PC-3 (cell line): ENCODE measurements at regions not wholly inside any gene's neighbourhood (a gene's known extent, or its start where the extent isn't known, plus 50 kb on each side); places are given as distances from the start of the nearest gene placed in this dataset.

Source experiments
- ATAC-seq: fragments of 200-7000 bp; cut with Tn5 transposase; 2 replicates; pipeline ENCODE4 v1.9.1; 2020; ENCODE audit warnings: mild to moderate bottlenecking, moderate library complexity
- BruUV-seq: library from RNA; stranded (reverse); fragments of 400-500 nt; replicated peaks from 2 replicates; lab custom pipeline; 2021; lab: Mats Ljungman, UMichigan
- CTCF ChIA-PET: fragments of 300-600 bp; sonication (Branson Sonifier 250); formaldehyde crosslinking; loops from one replicate; lab custom pipeline; 2022; ENCODE audit warnings: antibody characterized with exemption; lab: Charles Lee
- POLR2A ChIA-PET: fragments of 300-600 bp; sonication (Branson Sonifier 250); formaldehyde crosslinking; loops from one replicate; lab custom pipeline; 2022; ENCODE audit warnings: antibody characterized with exemption; ENCODE audit not compliant: unreplicated experiment; lab: Charles Lee
- DNase-seq: peaks from one replicate; pipeline ENCODE4 v3.0.0-alpha.2; 2015
- H2AFZ ChIP-seq: fragments of 300-600 bp; sonication (generic); 2 replicates; pipeline ENCODE4 v1.6.0; 2016; ENCODE audit warnings: antibody characterized with exemption, low read length
- H3F3A ChIP-seq: fragments of 300-600 bp; sonication (generic); one replicate; pipeline ENCODE4 v1.6.0; 2017; ENCODE audit warnings: antibody characterized with exemption, low read length, control low read depth, mild to moderate bottlenecking; ENCODE audit not compliant: unreplicated experiment
- H3K27ac ChIP-seq: fragments of 300-600 bp; sonication (generic); 2 replicates; pipeline ENCODE4 v1.5.1; 2016; ENCODE audit warnings: mild to moderate bottlenecking, low read length
- H3K27me3 ChIP-seq: fragments of 300-600 bp; sonication (generic); 2 replicates; pipeline ENCODE4 v1.6.1; 2016; ENCODE audit warnings: low read length, mixed read lengths
- H3K36me3 ChIP-seq: fragments of 300-600 bp; sonication (generic); 2 replicates; pipeline ENCODE4 v1.6.1; 2016; ENCODE audit warnings: low read depth, mixed run types, low read length, mixed read lengths
- H3K4me1 ChIP-seq: fragments of 300-600 bp; sonication (generic); 2 replicates; pipeline ENCODE4 v1.5.1; 2016; ENCODE audit warnings: low read length; ENCODE audit not compliant: insufficient read depth
- H3K4me2 ChIP-seq: fragments of 300-600 bp; sonication (generic); 2 replicates; pipeline ENCODE4 v1.6.0; 2016; ENCODE audit warnings: low read length
- H3K4me3 ChIP-seq: fragments of 300-600 bp; sonication (generic); 2 replicates; pipeline ENCODE4 v1.5.1; 2016; ENCODE audit warnings: mild to moderate bottlenecking, low read length, mixed read lengths
- H3K79me2 ChIP-seq: fragments of 300-600 bp; sonication (generic); 2 replicates; pipeline ENCODE4 v1.6.1; 2017; ENCODE audit warnings: low read length, mixed read lengths
- H3K9ac ChIP-seq: fragments of 300-600 bp; sonication (generic); 2 replicates; pipeline ENCODE4 v1.6.0; 2016; ENCODE audit warnings: mild to moderate bottlenecking, low read length
- H3K9me2 ChIP-seq: fragments of 300-600 bp; sonication (generic); replicated peaks from 2 replicates; pipeline ENCODE4 v1.6.1; 2016; ENCODE audit warnings: mixed run types, low read length, mixed read lengths
- H3K9me3 ChIP-seq: fragments of 300-600 bp; sonication (generic); 2 replicates; pipeline ENCODE4 v1.6.1; 2016; ENCODE audit warnings: low read length, mixed read lengths
- H4K20me1 ChIP-seq: fragments of 300-600 bp; sonication (generic); 2 replicates; pipeline ENCODE4 v1.6.1; 2016; ENCODE audit warnings: low read length, mixed read lengths
- EZH2 ChIP-seq: fragments of 300-600 bp; sonication (generic); IDR thresholded peaks from one replicate; pipeline ENCODE4 v1.6.1; 2017; ENCODE audit warnings: antibody characterized with exemption, mild to moderate bottlenecking, low read length; ENCODE audit not compliant: unreplicated experiment
- EZH2phosphoT487 ChIP-seq: fragments of 300-600 bp; sonication (generic); IDR thresholded peaks from 2 replicates; pipeline ENCODE4 v1.6.1; 2018; ENCODE audit warnings: mild to moderate bottlenecking, antibody characterized with exemption, low read length, borderline replicate concordance
- intact Hi-C: fragments of 100-400 bp; cut with micrococcal nuclease; formaldehyde crosslinking; loops from 2 replicates; pipeline ENCODE4 v1.9.0; 2023
- TF ChIP-seq, protein P1 (sequence below): fragments of 300-600 bp; sonication (generic); conservative IDR thresholded peaks from 2 replicates; pipeline ENCODE4 v1.5.1; 2017; ENCODE audit warnings: antibody characterized with exemption, low read depth, mild to moderate bottlenecking, low read length

DNA sequence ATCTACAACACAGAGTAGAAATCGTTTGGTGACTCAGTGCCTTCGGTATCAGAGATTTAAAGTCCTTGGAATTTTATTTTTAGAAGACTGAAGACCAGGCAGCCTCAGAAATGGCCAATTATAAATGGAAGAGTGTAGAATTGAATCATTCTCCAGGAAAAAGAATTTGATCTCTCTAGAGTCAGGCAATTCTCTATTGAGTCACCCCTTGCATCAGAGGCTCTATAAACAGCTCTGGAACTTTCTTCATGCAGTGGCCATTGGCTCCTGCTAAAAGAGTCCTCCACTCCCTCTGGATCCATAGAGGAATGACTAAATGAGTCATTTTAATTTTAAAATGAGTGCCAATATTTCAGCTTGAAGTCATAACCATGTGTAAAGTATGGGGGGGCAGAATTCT is 816.2 kb downstream of the TDRD15 start:
- BruUV-seq: no TSS peak
- ChIA-PET POLR2A (no interaction called here), CTCF (no interaction called here)
- Histone ChIP-seq H3F3A (no peaks in the 10 kb centered on the region), H3K9me2 (no peaks in the 10 kb centered on the region), H3K9ac (no peak overlapping the region), H4K20me1 (no peaks in the 10 kb centered on the region), H3K36me3 (no peaks in the 10 kb centered on the region), H3K9me3 (peaks cover 7% of the 10 kb centered on the region; the same call in 1 of the 2 replicates), H3K27me3 (no peaks in the 10 kb centered on the region), H2AFZ (no peak overlapping the region), H3K27ac (no peak overlapping the region), H3K4me2 (no peak overlapping the region), H3K4me1 (no peaks in the 10 kb centered on the region), H3K4me3 (no peak overlapping the region), H3K79me2 (no peaks in the 10 kb centered on the region)
- intact Hi-C loops: no loop called here
- DNase-seq: no peak
- ATAC-seq: no peak
- TF ChIP-seq, protein P1, sequence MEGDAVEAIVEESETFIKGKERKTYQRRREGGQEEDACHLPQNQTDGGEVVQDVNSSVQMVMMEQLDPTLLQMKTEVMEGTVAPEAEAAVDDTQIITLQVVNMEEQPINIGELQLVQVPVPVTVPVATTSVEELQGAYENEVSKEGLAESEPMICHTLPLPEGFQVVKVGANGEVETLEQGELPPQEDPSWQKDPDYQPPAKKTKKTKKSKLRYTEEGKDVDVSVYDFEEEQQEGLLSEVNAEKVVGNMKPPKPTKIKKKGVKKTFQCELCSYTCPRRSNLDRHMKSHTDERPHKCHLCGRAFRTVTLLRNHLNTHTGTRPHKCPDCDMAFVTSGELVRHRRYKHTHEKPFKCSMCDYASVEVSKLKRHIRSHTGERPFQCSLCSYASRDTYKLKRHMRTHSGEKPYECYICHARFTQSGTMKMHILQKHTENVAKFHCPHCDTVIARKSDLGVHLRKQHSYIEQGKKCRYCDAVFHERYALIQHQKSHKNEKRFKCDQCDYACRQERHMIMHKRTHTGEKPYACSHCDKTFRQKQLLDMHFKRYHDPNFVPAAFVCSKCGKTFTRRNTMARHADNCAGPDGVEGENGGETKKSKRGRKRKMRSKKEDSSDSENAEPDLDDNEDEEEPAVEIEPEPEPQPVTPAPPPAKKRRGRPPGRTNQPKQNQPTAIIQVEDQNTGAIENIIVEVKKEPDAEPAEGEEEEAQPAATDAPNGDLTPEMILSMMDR: no peak
- no peak for TF ChIP-seq EZH2phosphoT487

DNA sequence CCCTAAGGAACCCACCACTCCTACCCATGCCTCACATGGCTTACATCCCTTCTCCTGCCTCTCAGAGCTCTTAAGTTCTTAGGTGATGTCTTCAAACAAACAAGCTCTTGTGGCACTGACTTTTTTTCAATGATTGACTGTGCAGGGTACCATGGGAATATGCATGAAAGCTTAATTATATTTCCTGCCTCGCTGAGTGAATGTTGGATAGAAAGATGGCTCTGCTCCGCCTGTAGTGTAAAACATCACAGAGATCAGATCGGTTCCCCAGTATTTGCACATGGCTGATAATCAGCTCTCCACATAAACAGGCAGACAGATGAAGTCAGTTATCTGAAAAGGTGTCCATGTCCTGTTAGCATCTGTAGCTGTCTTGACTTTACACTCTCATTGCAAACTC is 820.8 kb downstream of the TDRD15 start:
- H3K9me2 ChIP-seq: no peaks in the 10 kb centered on the region
- TF ChIP-seq, protein P1: no peak
- TF ChIP-seq EZH2phosphoT487: no peak
- TF ChIP-seq EZH2: no peak
- DNase-seq (no peak), ATAC-seq (no peak)
- no peaks in the 10 kb centered on the region for H3K79me2 ChIP-seq
- H3K4me3 ChIP-seq: no peak overlapping the region
- no peak overlapping the region for H3K27ac ChIP-seq
- H3K4me2 ChIP-seq: no peak overlapping the region
- no peaks in the 10 kb centered on the region for H3K9me3 ChIP-seq
- H4K20me1 ChIP-seq: no peaks in the 10 kb centered on the region
- H3K9ac ChIP-seq: no peak overlapping the region
- no peak overlapping the region for H2AFZ ChIP-seq
- no peaks in the 10 kb centered on the region for H3K36me3 ChIP-seq
- H3K27me3 ChIP-seq: no peaks in the 10 kb centered on the region
- H3K4me1 ChIP-seq: no peaks in the 10 kb centered on the region
- ChIA-PET POLR2A (no interaction called here), CTCF (no interaction called here)
- BruUV-seq: no TSS peak
- no peaks in the 10 kb centered on the region for H3F3A ChIP-seq
- intact Hi-C loops: no loop called here

DNA sequence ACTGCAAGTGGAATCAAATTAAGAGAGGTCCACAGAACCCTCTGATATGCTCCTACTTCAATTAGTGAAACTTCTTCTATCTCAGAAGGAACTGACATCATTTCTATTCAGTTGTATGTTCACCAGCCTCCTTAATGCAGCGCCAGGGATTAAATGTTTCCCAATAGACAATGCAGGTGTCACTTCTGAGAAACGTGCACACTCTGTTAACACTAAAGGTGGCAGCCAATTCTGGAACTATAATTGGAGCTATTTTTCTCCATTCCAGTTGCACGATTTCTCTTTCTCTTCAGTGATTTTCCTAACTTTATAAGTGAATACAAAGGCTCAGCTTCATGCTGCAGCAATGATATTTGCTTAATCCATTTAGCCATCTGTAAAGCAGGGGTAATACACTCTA is 821.9 kb downstream of the TDRD15 start:
- Histone ChIP-seq H3K79me2 (no peaks in the 10 kb centered on the region), H3K4me1 (no peaks in the 10 kb centered on the region), H3K27ac (no peak overlapping the region), H3K4me2 (no peak overlapping the region), H3K27me3 (no peaks in the 10 kb centered on the region), H3K9me3 (no peaks in the 10 kb centered on the region), H4K20me1 (no peaks in the 10 kb centered on the region), H3F3A (no peaks in the 10 kb centered on the region), H3K4me3 (no peak overlapping the region), H2AFZ (no peak overlapping the region), H3K9ac (no peak overlapping the region), H3K9me2 (no peaks in the 10 kb centered on the region), H3K36me3 (no peaks in the 10 kb centered on the region)
- DNase-seq: no peak
- POLR2A ChIA-PET: no interaction called here
- BruUV-seq: no TSS peak
- CTCF ChIA-PET: no interaction called here
- ATAC-seq: no peak
- TF ChIP-seq EZH2: no peak
- no peak for TF ChIP-seq EZH2phosphoT487
- TF ChIP-seq, protein P1: no peak
- intact Hi-C loops: no loop called here
